ENCODE measurements at regions not wholly inside any gene's neighbourhood (a gene's known extent, or its start where the extent isn't known, plus 50 kb on each side); places are given as distances from the start of the nearest gene placed in this dataset.

- no peak for TF ChIP-seq CTCF (IDR thresholded peaks at IDR 0.05)
- no peak for TF ChIP-seq POLR2A (IDR thresholded peaks at IDR 0.05)
These were observed 166.0 kb upstream of the VASH1 start for GRCh38 chr14:76595266-76595665.
